Ecto neural progenitor cell (in vitro differentiated cells): ENCODE measurements at regions not wholly inside any gene's neighbourhood (a gene's known extent, or its start where the extent isn't known, plus 50 kb on each side); places are given as distances from the start of the nearest gene placed in this dataset.

Source experiments
- DNase-seq: peaks from one replicate; pipeline ENCODE4 v3.0.0-alpha.2; 2018; ENCODE audit warnings: low spot score

GRCh38 chr9:108496846-108497245 is 358.9 kb downstream of the ACTL7B start:
- DNase-seq, result no peak

GRCh38 chr9:108489567-108489966 is 366.2 kb downstream of the ACTL7B start:
- DNase-seq, result no peak

- DNase-seq, result no peak
These were observed 369.0 kb downstream of the ACTL7B start for GRCh38 chr9:108486831-108487230.

GRCh38 chr9:108484468-108484867 is 371.3 kb downstream of the ACTL7B start:
- no peak for DNase-seq

GRCh38 chr9:108483676-108484075 is 372.1 kb downstream of the ACTL7B start:
- DNase-seq, result no peak

- DNase-seq, result no peak
These were observed 375.7 kb downstream of the ACTL7B start for GRCh38 chr9:108479989-108480652.

GRCh38 chr9:108478431-108479332 is 377.1 kb downstream of the ACTL7B start:
- DNase-seq, result no peak

- no peak for DNase-seq
These were observed 378.2 kb downstream of the ACTL7B start for GRCh38 chr9:108477529-108478006.

GRCh38 chr9:108476574-108476973 is 379.2 kb downstream of the ACTL7B start:
- DNase-seq, result no peak

GRCh38 chr9:108475813-108476212 is 380.0 kb downstream of the ACTL7B start:
- no peak for DNase-seq

- no peak for DNase-seq
These were observed 381.4 kb downstream of the ACTL7B start for GRCh38 chr9:108474356-108474755.

- DNase-seq, result no peak
These were observed 382.3 kb downstream of the ACTL7B start for GRCh38 chr9:108473209-108474112.

GRCh38 chr9:108469654-108470053 is 386.1 kb downstream of the ACTL7B start:
- no peak for DNase-seq

GRCh38 chr9:108468364-108468763 is 387.4 kb downstream of the ACTL7B start:
- peak; percentile 59 for DNase-seq

- no peak for DNase-seq
These were observed 388.0 kb downstream of the ACTL7B start for GRCh38 chr9:108467653-108468324.

GRCh38 chr9:108467161-108467560 is 388.6 kb downstream of the ACTL7B start:
- DNase-seq, result no peak

- DNase-seq, result no peak
These were observed 389.5 kb downstream of the ACTL7B start for GRCh38 chr9:108466304-108466703.

- no peak for DNase-seq
These were observed 391.7 kb downstream of the ACTL7B start for GRCh38 chr9:108463932-108464606.

GRCh38 chr9:108456903-108457302 is 398.9 kb downstream of the ACTL7B start:
- no peak for DNase-seq

GRCh38 chr9:108445431-108446071 is 410.2 kb downstream of the ACTL7B start:
- DNase-seq, result peak; percentile 49
